GM20431 (cell line): ENCODE measurements at regions not wholly inside any gene's neighbourhood (a gene's known extent, or its start where the extent isn't known, plus 50 kb on each side); places are given as distances from the start of the nearest gene placed in this dataset.
"Not testable (repeated sequence)": the region's sequence is repeated elsewhere in the genome, so short reads cannot be mapped to it uniquely, and the experiment has no call there.

Experiments
- in situ Hi-C: fragments of 300-500 bp; cut with MseI, MboI; formaldehyde crosslinking; loops from one replicate; pipeline ENCODE4 v1.15.0; 2020; ENCODE audit warnings: low sequenced_read_pairs; ENCODE audit not compliant: unreplicated experiment

DNA sequence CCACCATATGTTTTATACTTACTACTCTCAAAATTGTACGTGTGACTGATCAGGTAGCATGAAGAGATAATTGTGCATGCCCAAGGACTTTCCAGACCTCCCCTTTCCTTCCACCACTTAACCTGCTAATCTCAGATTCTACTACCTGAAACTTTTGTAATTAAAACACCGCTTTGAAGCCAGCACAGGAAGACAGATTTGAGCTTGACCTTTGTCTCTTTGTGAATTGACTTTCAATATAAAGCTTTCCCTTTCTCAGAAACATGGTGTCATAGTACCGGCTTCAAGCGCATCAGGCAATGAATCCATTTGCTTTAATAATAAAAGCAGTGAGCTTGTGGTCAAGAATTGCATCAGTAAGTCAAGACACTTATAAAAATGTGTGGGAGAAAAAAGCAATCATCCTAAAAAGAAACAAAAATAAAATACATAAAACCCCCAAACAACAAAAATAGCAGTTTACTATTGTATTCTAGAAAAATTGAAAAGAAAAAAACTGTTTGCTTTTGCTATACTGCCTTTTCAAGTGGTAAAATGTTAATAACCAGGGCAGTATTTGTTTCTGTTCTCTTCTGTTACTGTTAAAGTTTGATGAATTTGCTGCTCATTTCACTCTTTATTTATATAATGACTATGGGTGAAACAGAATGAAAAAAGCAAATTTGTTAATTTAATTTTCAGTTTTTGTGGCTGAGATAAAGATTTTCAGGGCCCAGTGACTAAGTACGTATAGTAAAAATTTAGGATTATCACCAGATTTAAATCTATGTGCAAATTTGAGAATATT lies 2075.3 kb downstream of the PCDH9 start:
- in situ Hi-C loops, result no loop called here

DNA sequence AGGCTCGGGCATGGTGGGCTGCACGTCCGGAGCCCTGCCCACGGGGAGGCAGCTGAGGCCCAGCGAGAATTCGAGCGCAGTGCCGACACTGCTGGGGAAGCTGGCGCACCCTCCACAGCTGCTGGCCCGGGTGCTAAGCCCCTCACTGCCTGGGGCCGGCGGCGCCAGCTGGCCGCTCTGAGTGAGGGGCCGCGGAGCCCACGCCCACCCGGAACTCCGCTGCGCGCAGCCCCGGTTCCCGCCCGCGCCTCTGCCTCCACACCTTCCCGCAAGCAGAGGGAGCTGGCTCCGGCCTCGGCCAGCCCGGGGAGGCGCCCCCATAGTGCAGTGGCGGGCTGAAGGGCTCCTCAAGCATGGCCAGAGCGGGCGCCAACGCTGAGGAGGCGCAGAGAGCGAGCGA lies 2080.4 kb downstream of the PCDH9 start:
- in situ Hi-C loops, result no loop called here

GRCh38 chr13:65143920-65144319 lies 2086.2 kb downstream of the PCDH9 start:
- in situ Hi-C loops, result no loop called here

DNA sequence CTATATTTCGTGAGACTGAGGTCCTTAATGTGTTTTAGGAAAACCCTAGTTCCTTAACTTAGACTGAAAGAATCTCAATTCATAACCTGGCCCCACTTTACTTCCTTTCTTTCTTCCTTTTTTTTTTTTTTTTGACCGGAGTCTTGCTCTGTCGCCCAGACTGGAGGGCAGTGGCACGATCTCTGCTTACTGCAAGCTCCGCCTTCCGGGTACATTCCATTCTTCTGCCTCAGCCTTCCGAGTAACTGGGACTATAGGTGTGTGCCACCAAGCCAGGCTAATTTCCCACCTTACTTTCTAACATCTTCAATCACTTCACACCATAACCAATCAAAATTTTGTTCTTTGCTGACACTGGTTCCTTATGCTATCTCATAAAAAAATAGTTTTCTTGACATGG lies 2097.0 kb downstream of the PCDH9 start:
- in situ Hi-C loops, result no loop called here

DNA sequence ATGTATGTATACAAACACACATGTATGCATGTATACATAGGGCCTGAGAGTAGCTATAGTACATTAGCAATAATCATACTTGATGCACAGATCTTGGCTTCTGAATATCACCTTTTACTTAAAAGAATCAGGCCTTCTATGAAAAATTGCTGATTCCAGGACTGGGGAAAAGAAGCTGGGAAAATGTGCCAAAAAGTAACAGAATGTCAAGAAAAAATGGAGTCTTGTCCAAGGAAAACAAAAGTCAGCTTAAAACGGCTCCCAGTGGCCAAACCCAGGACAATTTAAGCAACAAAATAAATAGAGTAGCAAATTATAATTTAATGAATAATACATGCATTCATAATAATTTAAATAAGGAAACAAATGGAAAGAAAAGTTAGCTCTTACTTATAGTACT lies 2104.9 kb downstream of the PCDH9 start:
- in situ Hi-C loops, result no loop called here

DNA sequence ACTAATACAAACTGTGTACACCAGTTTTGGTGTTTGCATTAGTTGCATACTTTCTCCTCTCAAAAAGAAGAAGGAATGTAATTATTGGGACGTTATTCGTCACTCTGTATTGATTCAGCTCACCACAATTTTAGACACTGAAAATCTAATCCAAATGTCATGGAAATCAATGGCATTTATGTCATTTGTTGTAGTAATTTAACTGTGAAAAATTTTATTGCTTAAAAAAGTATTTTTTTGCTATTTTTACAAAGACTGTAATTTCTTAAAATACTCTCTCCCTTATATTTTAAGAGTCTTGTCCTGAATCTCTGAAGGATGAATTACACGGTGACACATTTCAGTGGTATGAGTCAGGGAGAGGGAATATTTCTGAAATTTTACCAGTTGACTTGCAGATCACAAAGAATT lies 2117.6 kb downstream of the PCDH9 start:
- in situ Hi-C loops, result no loop called here

GRCh38 chr13:65112123-65112522 lies 2118.0 kb downstream of the PCDH9 start:
- in situ Hi-C loops, result no loop called here

DNA sequence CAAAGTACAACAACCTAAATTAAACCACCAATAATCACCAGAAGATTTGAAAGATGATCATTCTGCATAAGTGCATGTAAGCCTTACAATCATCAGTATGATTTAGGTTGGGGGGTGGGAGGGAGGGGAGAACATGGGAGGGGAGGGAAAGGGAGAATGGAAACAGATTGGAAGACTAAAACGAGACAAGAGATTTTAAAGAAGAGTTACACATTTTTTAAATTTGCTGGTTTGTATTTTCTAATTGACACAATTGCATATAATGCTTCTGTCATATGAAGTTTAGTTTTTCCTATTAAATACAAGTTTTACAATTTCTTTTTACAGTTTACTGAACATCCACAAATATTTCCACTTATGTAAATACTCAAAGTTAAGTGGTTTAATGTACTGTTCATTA lies 2118.9 kb downstream of the PCDH9 start:
- in situ Hi-C loops, result no loop called here

- in situ Hi-C loops, result not testable (repeated sequence)
Measured at GRCh38 chr13:65104436-65104835, 2125.7 kb downstream of the PCDH9 start.

GRCh38 chr13:65103351-65103750 lies 2126.8 kb downstream of the PCDH9 start:
- in situ Hi-C loops, result no loop called here

DNA sequence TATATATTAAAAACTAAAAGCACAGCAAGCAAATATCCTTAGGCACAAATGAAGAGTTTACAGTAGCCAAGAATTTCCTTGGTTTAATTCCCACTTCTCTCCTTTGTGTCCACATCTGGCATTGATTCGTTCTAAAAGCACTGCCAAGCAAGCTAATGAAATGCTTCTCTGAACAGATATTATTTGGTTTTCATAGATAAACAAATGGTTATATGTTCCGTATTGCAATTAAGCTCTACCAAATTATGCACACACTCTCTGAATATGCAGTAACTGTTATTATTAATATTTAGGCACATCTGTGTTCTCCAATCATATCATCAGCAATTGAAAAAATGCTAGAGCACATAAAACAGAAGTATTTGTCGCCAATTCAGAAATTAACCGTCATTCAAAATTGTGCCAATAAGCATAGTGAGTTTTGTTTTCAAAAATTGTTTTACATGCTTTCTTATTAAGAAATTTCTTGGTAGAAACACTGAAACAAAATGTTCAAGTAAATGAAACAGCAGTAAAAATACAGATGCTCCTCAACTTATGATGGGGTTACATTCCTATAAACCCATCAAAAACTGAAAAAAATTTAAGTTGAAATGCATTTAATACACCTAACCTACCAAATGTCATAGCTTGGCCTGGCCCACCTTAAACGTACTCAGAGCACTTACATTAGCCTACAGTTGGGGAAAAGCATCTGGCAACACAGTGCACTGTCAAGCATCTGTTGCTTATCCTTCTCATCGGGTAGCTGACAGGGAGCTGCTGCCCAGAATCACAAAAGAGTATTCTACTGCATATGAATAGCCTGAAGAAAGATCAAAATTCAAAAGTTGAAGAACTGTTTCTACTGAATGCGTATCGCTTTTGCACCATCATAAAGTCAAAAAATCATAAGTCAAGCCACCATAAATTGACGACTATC lies 2134.7 kb downstream of the PCDH9 start:
- in situ Hi-C loops, result no loop called here

- in situ Hi-C loops, result no loop called here
Measured at GRCh38 chr13:65093357-65093756, 2136.8 kb downstream of the PCDH9 start.

GRCh38 chr13:65091031-65091430 lies 2139.1 kb downstream of the PCDH9 start:
- in situ Hi-C loops, result no loop called here

DNA sequence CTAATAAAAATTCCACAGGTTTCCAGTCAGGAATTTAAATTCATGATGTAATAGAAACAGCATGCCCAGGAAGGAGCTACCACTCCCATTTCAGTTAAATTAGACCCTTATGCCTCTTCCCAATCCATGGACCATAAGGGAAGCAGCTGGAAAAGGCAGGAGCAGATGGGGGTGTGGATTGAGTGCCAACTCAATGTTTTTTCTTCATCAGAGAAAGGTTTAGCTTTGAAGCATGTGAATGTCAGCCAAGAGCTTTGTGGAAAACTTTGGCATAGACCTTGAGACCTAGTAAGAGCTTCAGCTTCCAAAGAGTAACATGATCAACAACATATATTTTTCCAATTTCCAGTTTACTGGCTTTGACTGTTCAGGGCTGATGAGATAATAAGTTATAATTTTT lies 2139.9 kb downstream of the PCDH9 start:
- in situ Hi-C loops, result no loop called here

- in situ Hi-C loops, result no loop called here
Measured at GRCh38 chr13:65088906-65089305, 2141.2 kb downstream of the PCDH9 start.

DNA sequence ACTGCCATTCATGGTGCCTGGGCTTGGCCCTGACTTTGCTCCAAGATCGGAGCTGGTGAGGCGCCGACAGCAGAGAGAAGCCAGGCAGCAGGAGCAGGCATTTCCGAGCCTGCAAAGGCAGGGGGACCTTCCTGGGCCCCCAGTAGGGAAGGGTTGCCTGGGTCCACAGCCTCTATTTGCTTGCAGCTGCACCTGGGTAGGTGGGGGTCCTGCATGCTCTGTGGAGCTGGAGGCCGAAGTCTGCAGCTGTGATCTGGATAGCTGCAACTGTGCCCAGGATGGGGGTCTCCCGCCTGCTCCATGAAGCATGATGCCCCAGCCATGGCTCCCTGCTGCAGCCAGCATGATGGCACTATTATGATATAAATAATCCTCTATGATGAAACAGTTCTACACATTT lies 2144.2 kb downstream of the PCDH9 start:
- in situ Hi-C loops, result no loop called here

GRCh38 chr13:65074248-65074647 lies 2155.9 kb downstream of the PCDH9 start:
- in situ Hi-C loops, result no loop called here

GRCh38 chr13:65064967-65065366 lies 2165.2 kb downstream of the PCDH9 start:
- in situ Hi-C loops, result no loop called here

- in situ Hi-C loops, result no loop called here
Measured at GRCh38 chr13:65063753-65064152, 2166.4 kb downstream of the PCDH9 start.

DNA sequence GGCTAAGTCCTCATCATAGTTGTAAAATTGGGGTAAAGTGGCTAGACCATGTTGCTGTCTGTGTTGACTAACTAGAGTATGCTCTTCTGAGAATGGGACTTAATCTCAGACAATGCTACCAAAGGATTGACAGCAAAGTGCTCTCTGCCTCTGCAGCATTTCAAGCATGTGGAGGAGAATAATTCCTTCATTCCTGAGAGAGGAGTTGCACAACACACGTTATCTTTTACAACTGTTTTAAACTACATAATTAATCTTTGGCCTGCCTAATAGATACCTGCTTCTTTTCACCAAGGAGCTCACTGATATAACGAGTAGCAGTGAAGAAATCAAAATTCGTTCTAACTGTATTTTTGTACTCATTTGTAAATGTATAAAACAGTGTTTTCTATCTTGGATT lies 2172.2 kb downstream of the PCDH9 start:
- in situ Hi-C loops, result no loop called here

DNA sequence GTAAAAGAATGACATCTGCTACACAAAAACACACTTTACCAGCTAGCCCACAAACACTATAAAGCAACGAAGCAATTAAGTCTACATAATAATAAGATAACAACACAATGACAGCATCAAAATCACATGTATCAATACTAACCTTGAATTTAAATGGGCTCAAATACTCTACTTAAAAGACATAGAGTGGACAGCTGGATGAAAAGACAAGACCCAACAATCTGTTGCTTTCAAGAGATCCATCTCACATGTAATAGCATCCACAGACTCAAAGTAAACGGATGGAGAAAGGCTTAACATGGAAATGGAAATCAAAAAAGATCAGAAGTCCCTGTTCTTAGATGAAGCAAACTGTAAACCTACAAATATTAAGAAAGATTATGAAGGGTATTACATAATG lies 2175.9 kb downstream of the PCDH9 start:
- in situ Hi-C loops, result no loop called here
